K562 (cell line): ENCODE measurements at regions not wholly inside any gene's neighbourhood (a gene's known extent, or its start where the extent isn't known, plus 50 kb on each side); places are given as distances from the start of the nearest gene placed in this dataset.

Source experiments
- ATAC-seq: fragments of 200-7000 bp; cut with Tn5 transposase; 3 replicates; pipeline ENCODE4 v1.9.1; 2020; ENCODE audit warnings: moderate library complexity
- BruUV-seq: library from RNA; stranded (reverse); fragments of 400-500 nt; replicated peaks from 2 replicates; lab custom pipeline; 2021; lab: Mats Ljungman, UMichigan
- CTCF ChIA-PET: fragments of 300-600 bp; formaldehyde crosslinking; extraction: SDS; loops from one replicate; lab custom pipeline; 2021; ENCODE audit warnings: low intra/inter-chr PET ratio; lab: Yijun Ruan, JAX
- POLR2A ChIA-PET: fragments of 300-600, 350-650 bp; sonication (Branson Sonifier 250); formaldehyde crosslinking; extraction: SDS; loops from one replicate; lab custom pipeline; 2021; ENCODE audit warnings: antibody characterized with exemption, inconsistent platforms; lab: Yijun Ruan, JAX
- DNase-seq, 4 experiments: peaks; one replicate each; pipeline versions ENCODE4 v3.0.0 to v3.0.0-alpha.2; 2011 to 2018; ENCODE audit warnings: low spot score in 3 of 4, mixed read lengths in 3 of 4; ENCODE audit errors: extremely low read depth in 1 of 4
- FAIRE-seq: peaks from 2 replicates; lab custom pipeline; 2011; peaks lifted over from hg19 to GRCh38; lab: Jason Lieb, UNC
- H2AFZ ChIP-seq: 2 replicates; pipeline ENCODE4 v1.6.0; 2011; ENCODE audit warnings: low read depth, low read length, control low read depth, inconsistent platforms
- H3K27ac ChIP-seq: fragments of 200-600 bp; 3 replicates; pipeline ENCODE4 v1.8.0; 2011; ENCODE audit warnings: low read depth, mild to moderate bottlenecking, control low read depth, inconsistent platforms, low read length, moderate library complexity, mixed read lengths; ENCODE audit errors: extremely low read depth
- H3K27me3 ChIP-seq, 2 experiments: fragments of 300-600 bp in 1 of 2; 2 replicates in 1 of 2; 3 replicates in 1 of 2; pipeline versions ENCODE4 v1.6.0 to v1.8.0; 2011; ENCODE audit warnings: inconsistent platforms in 2 of 2, low read length in 2 of 2, mild to moderate bottlenecking in 1 of 2, mixed read lengths in 1 of 2, moderate library complexity in 1 of 2; ENCODE audit not compliant: control insufficient read depth in 2 of 2, insufficient read depth in 2 of 2
- H3K36me3 ChIP-seq: fragments of 300-600 bp; 3 replicates; pipeline ENCODE4 v1.8.0; 2011; ENCODE audit warnings: mild to moderate bottlenecking, low read length, inconsistent platforms; ENCODE audit not compliant: control insufficient read depth, insufficient read depth
- H3K4me1 ChIP-seq, 2 experiments: fragments of 200-600 bp in 1 of 2; replicated peaks in 1 of 2; 2 replicates in 1 of 2; 3 replicates in 1 of 2; pipeline versions ENCODE4 v1.5.1 to v1.8.0; 2011; ENCODE audit warnings: inconsistent platforms in 2 of 2, low read length in 2 of 2, mild to moderate bottlenecking in 1 of 2, mixed read lengths in 1 of 2, moderate library complexity in 1 of 2; ENCODE audit not compliant: control insufficient read depth in 2 of 2, insufficient read depth in 2 of 2
- H3K4me2 ChIP-seq: 2 replicates; pipeline ENCODE4 v1.6.1; 2011; ENCODE audit warnings: low read length, control low read depth, inconsistent platforms, mixed read lengths; ENCODE audit not compliant: insufficient read depth
- H3K4me3 ChIP-seq: fragments of 200-600 bp; sonication (generic), shearing (Covaris generic); 2 replicates; pipeline ENCODE4 v1.5.1; 2016; ENCODE audit warnings: control low read depth, inconsistent platforms
- H3K79me2 ChIP-seq: fragments of 200-600 bp; 3 replicates; pipeline ENCODE4 v1.8.0; 2011; ENCODE audit warnings: low read length, inconsistent platforms; ENCODE audit not compliant: control insufficient read depth, insufficient read depth
- H3K9ac ChIP-seq, 2 experiments: 2 replicates each; pipeline versions ENCODE4 v1.6.0 to v1.6.1; 2011; ENCODE audit warnings: low read depth in 2 of 2, low read length in 2 of 2, control low read depth in 1 of 2, inconsistent platforms in 1 of 2, mild to moderate bottlenecking in 1 of 2, mixed read lengths in 1 of 2; ENCODE audit not compliant: insufficient read depth in 1 of 2
- H3K9me1 ChIP-seq: one replicate; pipeline ENCODE4 v1.6.0; 2011; ENCODE audit warnings: inconsistent platforms, mild to moderate bottlenecking, low read length, moderate library complexity; ENCODE audit not compliant: control insufficient read depth, insufficient read depth
- H3K9me3 ChIP-seq: replicated peaks from 2 replicates; pipeline ENCODE4 v1.5.1; 2011; ENCODE audit warnings: low read depth, low read length, inconsistent platforms; ENCODE audit not compliant: control insufficient read depth, insufficient read depth
- H4K20me1 ChIP-seq: replicated peaks from 2 replicates; pipeline ENCODE4 v1.6.1; 2011; ENCODE audit warnings: low read length, inconsistent platforms, mixed read lengths; ENCODE audit not compliant: control insufficient read depth, insufficient read depth
- BHLHE40 ChIP-seq: IDR thresholded peaks from 2 replicates; pipeline ENCODE4 v1.6.1; 2011; ENCODE audit warnings: low read length, improper control_type of control experiment
- C11orf30 ChIP-seq: fragments of 450-650 bp; IDR thresholded peaks from 2 replicates; pipeline ENCODE4 v1.6.1; 2016; ENCODE audit warnings: low read depth, mild to moderate bottlenecking
- GTF2F1 ChIP-seq: IDR thresholded peaks from 2 replicates; pipeline ENCODE4 v1.6.1; 2011; ENCODE audit warnings: low read depth, low read length, improper control_type of control experiment
- JUNB ChIP-seq: fragments of 450-650 bp; formaldehyde crosslinking; conservative IDR thresholded peaks from 2 replicates; pipeline ENCODE4 v1.4.0; 2020; ENCODE audit warnings: mild to moderate bottlenecking
- MXI1 ChIP-seq: IDR thresholded peaks from 2 replicates; pipeline ENCODE4 v1.6.1; 2011; ENCODE audit warnings: low read depth, mild to moderate bottlenecking, improper control_type of control experiment, low read length
- RBM14 ChIP-seq: fragments of 200-400 bp; formaldehyde crosslinking; IDR thresholded peaks from 2 replicates; pipeline ENCODE4 v1.6.1; 2018; ENCODE audit warnings: low read depth, mild to moderate bottlenecking, low read length, moderate library complexity, borderline replicate concordance; ENCODE audit not compliant: insufficient read depth
- RBM17 ChIP-seq: fragments of 200-400 bp; formaldehyde crosslinking; IDR thresholded peaks from 2 replicates; pipeline ENCODE4 v1.6.1; 2017; ENCODE audit warnings: low read depth, mild to moderate bottlenecking, low read length, borderline replicate concordance
- SRSF3 ChIP-seq: fragments of 200-400 bp; formaldehyde crosslinking; IDR thresholded peaks from 2 replicates; pipeline ENCODE4 v1.6.1; 2016; ENCODE audit warnings: mild to moderate bottlenecking, low read length, moderate library complexity; ENCODE audit not compliant: insufficient read depth
- TAF15 ChIP-seq: fragments of 200-400 bp; formaldehyde crosslinking; IDR thresholded peaks from 2 replicates; pipeline ENCODE4 v1.6.1; 2017; ENCODE audit warnings: mild to moderate bottlenecking, low read depth, low read length, moderate library complexity
- THAP12 ChIP-seq: fragments of 250-450 bp; sonication (Bioruptor Pico); IDR thresholded peaks from 2 replicates; pipeline ENCODE4 v1.9.0; 2021; ENCODE audit warnings: mild to moderate bottlenecking, inconsistent platforms
- TOE1 ChIP-seq, 2 experiments: fragments of 450-650 bp in 1 of 2; sonication (generic) in 1 of 2; formaldehyde crosslinking in 1 of 2; IDR thresholded peaks; 2 replicates each; pipeline versions ENCODE4 v1.7.1 to v1.8.0; 2016 to 2022; ENCODE audit warnings: borderline replicate concordance in 2 of 2, mild to moderate bottlenecking in 2 of 2, antibody characterized with exemption in 1 of 2, inconsistent platforms in 1 of 2, low read depth in 1 of 2, missing genetic modification reagents in 1 of 2, moderate library complexity in 1 of 2
- ZC3H4 ChIP-seq: sonication (generic); formaldehyde crosslinking; IDR thresholded peaks from 2 replicates; pipeline ENCODE4 v1.9.0; 2021; ENCODE audit warnings: missing genetic modification reagents, borderline replicate concordance
- ZNF133 ChIP-seq: fragments of 250-450 bp; sonication (Bioruptor Pico); IDR thresholded peaks from 2 replicates; pipeline ENCODE4 v1.4.0; 2020; ENCODE audit warnings: mild to moderate bottlenecking
- WGBS: fragments of 100-300 bp; shearing (Covaris generic); methylation state at CpG from one replicate; pipeline ENCODE4 v1.1.6; 2016; ENCODE audit warnings: low coverage, mixed read lengths; ENCODE audit not compliant: insufficient coverage; ENCODE audit errors: missing lambda C conversion rate; 5-methylcytosine and 5-hydroxymethylcytosine counted together
- in situ Hi-C: fragments of 300-500 bp; cut with MboI; formaldehyde crosslinking; loops from 4 replicates; pipeline ENCODE4 v1.15.0; 2018; ENCODE audit warnings: inconsistent platforms, mixed read lengths
- intact Hi-C: fragments of 100-400 bp; cut with micrococcal nuclease; formaldehyde crosslinking; loops from 2 replicates; pipeline ENCODE4 v1.14.2; 2022
- TF ChIP-seq, protein P1 (sequence below): fragments of 250-450 bp; sonication (Bioruptor Pico); IDR thresholded peaks from 2 replicates; pipeline ENCODE4 v1.5.1; 2021; ENCODE audit warnings: mild to moderate bottlenecking

GRCh38 chr11:109526931-109527330 lies 104.9 kb downstream of the C11orf87 start:
- Histone ChIP-seq H3K4me2 (no peak overlapping the region), H3K36me3 (no peaks in the 10 kb centered on the region), H3K9ac (no peak overlapping the region), H3K9me1 (no peaks in the 10 kb centered on the region), H3K27me3 (no peaks in the 10 kb centered on the region), H3K79me2 (no peaks in the 10 kb centered on the region), H3K4me1 (no peaks in the 10 kb centered on the region), H3K27ac (no peak overlapping the region), H4K20me1 (no peaks in the 10 kb centered on the region), H3K4me3 (no peak overlapping the region), H2AFZ (no peak overlapping the region), H3K9me3 (no peaks in the 10 kb centered on the region)
- in situ Hi-C loops (no loop called here), intact Hi-C loops (no loop called here)
- CTCF ChIA-PET = no interaction called here
- DNase-seq (no peak), FAIRE-seq (no peak), ATAC-seq (no peak)
- TF ChIP-seq GTF2F1 (no peak), RBM17 (no peak), BHLHE40 (no peak), SRSF3 (no peak), MXI1 (no peak)
- 0% methylated on average over 4 of the region's 4 CpGs for WGBS
- POLR2A ChIA-PET = no interaction called here
- BruUV-seq = no TSS peak

GRCh38 chr11:109527496-109527895 lies 105.5 kb downstream of the C11orf87 start:
- in situ Hi-C loops = no loop called here
- Histone ChIP-seq H3K27me3 (no peaks in the 10 kb centered on the region), H3K9me1 (no peaks in the 10 kb centered on the region), H3K9ac (no peak overlapping the region), H3K4me2 (no peak overlapping the region), H3K27ac (no peak overlapping the region), H3K36me3 (no peaks in the 10 kb centered on the region), H3K9me3 (no peaks in the 10 kb centered on the region), H3K4me1 (no peaks in the 10 kb centered on the region), H3K4me3 (no peak overlapping the region), H3K79me2 (no peaks in the 10 kb centered on the region), H4K20me1 (no peaks in the 10 kb centered on the region), H2AFZ (no peak overlapping the region)
- intact Hi-C loops = no loop called here
- no TSS peak for BruUV-seq
- no peak for DNase-seq
- no peak for FAIRE-seq
- no peak for ATAC-seq
- ChIA-PET POLR2A (no interaction called here), CTCF (no interaction called here)
- whole genome bisulfite sequencing = 0% methylated on average over 1 of the region's 1 CpG
- no peak for TF ChIP-seq JUNB (CRISPR knock-in tag)
- no peak for TF ChIP-seq TOE1 (IDR thresholded peaks at IDR 0.05; ENCODE audit: borderline replicate concordance)
- no peak for TF ChIP-seq TOE1 (CRISPR knock-in tag; IDR thresholded peaks at IDR 0.05; ENCODE audit: borderline replicate concordance, low read depth)
- TF ChIP-seq C11orf30 = no peak
- TF ChIP-seq TAF15 = no peak
- TF ChIP-seq, protein P1, sequence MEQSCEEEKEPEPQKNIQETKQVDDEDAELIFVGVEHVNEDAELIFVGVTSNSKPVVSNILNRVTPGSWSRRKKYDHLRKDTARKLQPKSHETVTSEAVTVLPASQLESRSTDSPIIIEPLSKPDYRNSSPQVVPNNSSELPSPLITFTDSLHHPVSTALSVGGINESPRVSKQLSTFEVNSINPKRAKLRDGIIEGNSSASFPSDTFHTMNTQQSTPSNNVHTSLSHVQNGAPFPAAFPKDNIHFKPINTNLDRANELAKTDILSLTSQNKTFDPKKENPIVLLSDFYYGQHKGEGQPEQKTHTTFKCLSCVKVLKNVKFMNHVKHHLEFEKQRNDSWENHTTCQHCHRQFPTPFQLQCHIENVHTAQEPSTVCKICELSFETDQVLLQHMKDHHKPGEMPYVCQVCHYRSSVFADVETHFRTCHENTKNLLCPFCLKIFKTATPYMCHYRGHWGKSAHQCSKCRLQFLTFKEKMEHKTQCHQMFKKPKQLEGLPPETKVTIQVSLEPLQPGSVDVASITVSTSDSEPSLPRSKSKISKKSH = no peak
- no peak for TF ChIP-seq RBM14
- TF ChIP-seq ZNF133 (CRISPR knock-in tag) = no peak
- no peak for TF ChIP-seq THAP12 (CRISPR knock-in tag)
- no peak for TF ChIP-seq ZC3H4
